ENCODE measurements at regions not wholly inside any gene's neighbourhood (a gene's known extent, or its start where the extent isn't known, plus 50 kb on each side); places are given as distances from the start of the nearest gene placed in this dataset.
"Not testable (repeated sequence)": the region's sequence is repeated elsewhere in the genome, so short reads cannot be mapped to it uniquely, and the experiment has no call there.

- H3K4me3 Mint-ChIP-seq (ENCODE audit: low read depth); H3K27ac Mint-ChIP-seq; DNase-seq (ENCODE audit: low spot score); H3K9me3 Mint-ChIP-seq; intact Hi-C loops (cut with micrococcal nuclease); H3K4me1 Mint-ChIP-seq (ENCODE audit: low read depth); H3K27me3 Mint-ChIP-seq (ENCODE audit: low read depth); H3K36me3 Mint-ChIP-seq (ENCODE audit: low read depth): not testable (repeated sequence)
These were observed 243.2 kb downstream of the ATXN7L3B start for GRCh38 chr12:74780850-74781241.

- Mint-ChIP-seq H3K4me1 (ENCODE audit: low read depth) (no peaks in the 10 kb centered on the region), H3K9me3 (no peaks in the 10 kb centered on the region), H3K36me3 (ENCODE audit: low read depth) (no peaks in the 10 kb centered on the region), H3K27ac (no peak overlapping the region), H3K27me3 (ENCODE audit: low read depth) (no peaks in the 10 kb centered on the region), H3K4me3 (ENCODE audit: low read depth) (no peak overlapping the region)
- intact Hi-C loops (cut with micrococcal nuclease): no loop called here
- no peak for DNase-seq (ENCODE audit: low spot score)
These were observed 244.4 kb downstream of the ATXN7L3B start for GRCh38 chr12:74781991-74782485.

GRCh38 chr12:74790931-74791330 is 253.3 kb downstream of the ATXN7L3B start:
- no peak overlapping the region for H3K27ac Mint-ChIP-seq
- intact Hi-C loops (cut with micrococcal nuclease): no loop called here
- H3K9me3 Mint-ChIP-seq: no peaks in the 10 kb centered on the region
- no peaks in the 10 kb centered on the region for H3K27me3 Mint-ChIP-seq (ENCODE audit: low read depth)
- DNase-seq (ENCODE audit: low spot score): no peak
- H3K36me3 Mint-ChIP-seq (ENCODE audit: low read depth): no peaks in the 10 kb centered on the region
- no peak overlapping the region for H3K4me3 Mint-ChIP-seq (ENCODE audit: low read depth)
- no peaks in the 10 kb centered on the region for H3K4me1 Mint-ChIP-seq (ENCODE audit: low read depth)

- H3K9me3 Mint-ChIP-seq: no peaks in the 10 kb centered on the region
- H3K27me3 Mint-ChIP-seq (ENCODE audit: low read depth): no peaks in the 10 kb centered on the region
- intact Hi-C loops (cut with micrococcal nuclease): no loop called here
These were observed 253.7 kb downstream of the ATXN7L3B start for GRCh38 chr12:74791365-74791764.

GRCh38 chr12:74794522-74794921 is 256.9 kb downstream of the ATXN7L3B start:
- intact Hi-C loops (cut with micrococcal nuclease): no loop called here
- no peaks in the 10 kb centered on the region for H3K9me3 Mint-ChIP-seq
- no peaks in the 10 kb centered on the region for H3K27me3 Mint-ChIP-seq (ENCODE audit: low read depth)
- H3K4me3 Mint-ChIP-seq (ENCODE audit: low read depth): no peak overlapping the region
- DNase-seq (ENCODE audit: low spot score): no peak
- no peaks in the 10 kb centered on the region for H3K4me1 Mint-ChIP-seq (ENCODE audit: low read depth)
- H3K36me3 Mint-ChIP-seq (ENCODE audit: low read depth): no peaks in the 10 kb centered on the region
- H3K27ac Mint-ChIP-seq: no peak overlapping the region

More at GRCh38 chr12:74791365-74791764, 253.7 kb downstream of the ATXN7L3B start:
- H3K36me3 Mint-ChIP-seq (ENCODE audit: low read depth): no peaks in the 10 kb centered on the region
- H3K27ac Mint-ChIP-seq: no peak overlapping the region
- H3K4me3 Mint-ChIP-seq (ENCODE audit: low read depth): no peak overlapping the region
- no peaks in the 10 kb centered on the region for H3K4me1 Mint-ChIP-seq (ENCODE audit: low read depth)
- DNase-seq (ENCODE audit: low spot score): no peak

- Mint-ChIP-seq H3K27me3 (ENCODE audit: low read depth) (no peaks in the 10 kb centered on the region), H3K4me1 (ENCODE audit: low read depth) (no peaks in the 10 kb centered on the region), H3K4me3 (ENCODE audit: low read depth) (no peak overlapping the region), H3K27ac (no peak overlapping the region), H3K36me3 (ENCODE audit: low read depth) (no peaks in the 10 kb centered on the region), H3K9me3 (no peaks in the 10 kb centered on the region)
- intact Hi-C loops (cut with micrococcal nuclease): no loop called here
- no peak for DNase-seq (ENCODE audit: low spot score)
These were observed 264.0 kb downstream of the ATXN7L3B start for GRCh38 chr12:74801625-74802024.

GRCh38 chr12:74816398-74817175 is 279.0 kb downstream of the ATXN7L3B start:
- H3K4me3 Mint-ChIP-seq (ENCODE audit: low read depth): no peak overlapping the region
- no peak overlapping the region for H3K27ac Mint-ChIP-seq
- H3K36me3 Mint-ChIP-seq (ENCODE audit: low read depth): no peaks in the 10 kb centered on the region
- DNase-seq (ENCODE audit: low spot score): no peak
- intact Hi-C loops (cut with micrococcal nuclease): no loop called here
- H3K4me1 Mint-ChIP-seq (ENCODE audit: low read depth): no peaks in the 10 kb centered on the region
- no peaks in the 10 kb centered on the region for H3K27me3 Mint-ChIP-seq (ENCODE audit: low read depth)
- peaks cover 7% of the 10 kb centered on the region for H3K9me3 Mint-ChIP-seq

- no peaks in the 10 kb centered on the region for H3K36me3 Mint-ChIP-seq (ENCODE audit: low read depth)
- intact Hi-C loops (cut with micrococcal nuclease): no loop called here
- H3K27me3 Mint-ChIP-seq (ENCODE audit: low read depth): no peaks in the 10 kb centered on the region
- H3K4me3 Mint-ChIP-seq (ENCODE audit: low read depth): no peak overlapping the region
- H3K9me3 Mint-ChIP-seq: peaks cover 7% of the 10 kb centered on the region
- H3K27ac Mint-ChIP-seq: no peak overlapping the region
- no peaks in the 10 kb centered on the region for H3K4me1 Mint-ChIP-seq (ENCODE audit: low read depth)
- no peak for DNase-seq (ENCODE audit: low spot score)
These were observed 279.9 kb downstream of the ATXN7L3B start for GRCh38 chr12:74817499-74817898.

- H3K4me3 Mint-ChIP-seq (ENCODE audit: low read depth): no peak overlapping the region
- no peaks in the 10 kb centered on the region for H3K4me1 Mint-ChIP-seq (ENCODE audit: low read depth)
- H3K27me3 Mint-ChIP-seq (ENCODE audit: low read depth): no peaks in the 10 kb centered on the region
- no peaks in the 10 kb centered on the region for H3K36me3 Mint-ChIP-seq (ENCODE audit: low read depth)
- DNase-seq (ENCODE audit: low spot score): no peak
- H3K27ac Mint-ChIP-seq: no peak overlapping the region
- H3K9me3 Mint-ChIP-seq: peaks cover 7% of the 10 kb centered on the region
- intact Hi-C loops (cut with micrococcal nuclease): no loop called here
These were observed 280.8 kb downstream of the ATXN7L3B start for GRCh38 chr12:74818412-74818811.

GRCh38 chr12:74820324-74820723 is 282.7 kb downstream of the ATXN7L3B start:
- H3K27me3 Mint-ChIP-seq (ENCODE audit: low read depth): no peaks in the 10 kb centered on the region
- no peaks in the 10 kb centered on the region for H3K9me3 Mint-ChIP-seq
- no peaks in the 10 kb centered on the region for H3K4me1 Mint-ChIP-seq (ENCODE audit: low read depth)
- H3K4me3 Mint-ChIP-seq (ENCODE audit: low read depth): no peak overlapping the region
- intact Hi-C loops (cut with micrococcal nuclease): no loop called here
- DNase-seq (ENCODE audit: low spot score): no peak
- H3K27ac Mint-ChIP-seq: no peak overlapping the region
- no peaks in the 10 kb centered on the region for H3K36me3 Mint-ChIP-seq (ENCODE audit: low read depth)

GRCh38 chr12:74836567-74836966 is 298.9 kb downstream of the ATXN7L3B start:
- no peak for DNase-seq (ENCODE audit: low spot score)
- Mint-ChIP-seq H3K4me3 (ENCODE audit: low read depth) (no peak overlapping the region), H3K27ac (no peak overlapping the region), H3K36me3 (ENCODE audit: low read depth) (no peaks in the 10 kb centered on the region), H3K9me3 (peaks cover 5% of the 10 kb centered on the region), H3K27me3 (ENCODE audit: low read depth) (no peaks in the 10 kb centered on the region), H3K4me1 (ENCODE audit: low read depth) (no peaks in the 10 kb centered on the region)
- intact Hi-C loops (cut with micrococcal nuclease): no loop called here

- Mint-ChIP-seq H3K36me3 (ENCODE audit: low read depth) (no peaks in the 10 kb centered on the region), H3K4me3 (ENCODE audit: low read depth) (no peak overlapping the region), H3K27ac (no peak overlapping the region), H3K9me3 (no peaks in the 10 kb centered on the region), H3K27me3 (ENCODE audit: low read depth) (no peaks in the 10 kb centered on the region), H3K4me1 (ENCODE audit: low read depth) (no peaks in the 10 kb centered on the region)
- intact Hi-C loops (cut with micrococcal nuclease): no loop called here
- no peak for DNase-seq (ENCODE audit: low spot score)
These were observed 308.5 kb downstream of the ATXN7L3B start for GRCh38 chr12:74846116-74846515.

GRCh38 chr12:74847169-74847568 is 309.5 kb downstream of the ATXN7L3B start:
- no peaks in the 10 kb centered on the region for H3K4me1 Mint-ChIP-seq (ENCODE audit: low read depth)
- no peaks in the 10 kb centered on the region for H3K9me3 Mint-ChIP-seq
- H3K27me3 Mint-ChIP-seq (ENCODE audit: low read depth): no peaks in the 10 kb centered on the region
- intact Hi-C loops (cut with micrococcal nuclease): no loop called here
- H3K36me3 Mint-ChIP-seq (ENCODE audit: low read depth): no peaks in the 10 kb centered on the region
- no peak for DNase-seq (ENCODE audit: low spot score)
- no peak overlapping the region for H3K27ac Mint-ChIP-seq
- no peak overlapping the region for H3K4me3 Mint-ChIP-seq (ENCODE audit: low read depth)
